ENCODE measurements at regions not wholly inside any gene's neighbourhood (a gene's known extent, or its start where the extent isn't known, plus 50 kb on each side); places are given as distances from the start of the nearest gene placed in this dataset.
"Not testable (repeated sequence)": the region's sequence is repeated elsewhere in the genome, so short reads cannot be mapped to it uniquely, and the experiment has no call there.

GRCh38 chr3:88747145-88747544 is 360.3 kb upstream of the EPHA3 start:
- H3K56ac ChIP-seq (replicated peaks; ENCODE audit: insufficient read length, low read depth, low read length); H2BK20ac ChIP-seq (ENCODE audit: low read length); H2AK5ac ChIP-seq (ENCODE audit: low read depth, low read length); H3K4me2 ChIP-seq (ENCODE audit: insufficient read depth in 1 of 2, low read depth in 2 of 2, low read length in 2 of 2); H3K14ac ChIP-seq (ENCODE audit: insufficient read length); H3K27me3 ChIP-seq (replicated peaks in 1 of 4; ENCODE audit: control insufficient read depth in 3 of 4, extremely low read depth in 1 of 4, insufficient read depth in 3 of 4, low read length in 3 of 4); H3K79me1 ChIP-seq (ENCODE audit: low read depth, low read length); H4K5ac ChIP-seq (ENCODE audit: insufficient read length, low read depth, low read length); H2BK15ac ChIP-seq (ENCODE audit: low read length); FAIRE-seq; H2AFZ ChIP-seq (ENCODE audit: low read length); CTCF ChIA-PET (ENCODE audit: partially characterized antibody); H4K20me1 ChIP-seq (replicated peaks in 1 of 2; ENCODE audit: control insufficient read depth in 1 of 2, insufficient read depth in 2 of 2, low read length in 2 of 2); H4K8ac ChIP-seq (ENCODE audit: extremely low read depth, insufficient read depth, low read length); H3K27ac ChIP-seq (ENCODE audit: low read depth, low read length); H3K4me3 ChIP-seq (ENCODE audit: extremely low read depth in 1 of 4, insufficient read depth in 2 of 4, low read depth in 3 of 4, low read length in 4 of 4); H2BK120ac ChIP-seq (replicated peaks; ENCODE audit: low read depth, low read length); H3K18ac ChIP-seq (ENCODE audit: extremely low read depth, low read length); H3K4ac ChIP-seq (replicated peaks; ENCODE audit: insufficient read length, low read depth, low read length); H3K9ac ChIP-seq (replicated peaks in 1 of 4; ENCODE audit: extremely low read depth in 1 of 4, low read depth in 3 of 4, low read length in 3 of 4); DNase-seq (ENCODE audit: low read depth in 1 of 2, low spot score in 2 of 2); H3K79me2 ChIP-seq (ENCODE audit: control insufficient read depth in 1 of 2, insufficient read depth in 2 of 2, low read length in 2 of 2); H3K4me1 ChIP-seq (replicated peaks in 1 of 4; ENCODE audit: control insufficient read depth in 3 of 4, insufficient read depth in 4 of 4, low read length in 3 of 4); POLR2A ChIA-PET (ENCODE audit: partially characterized antibody); H3K36me3 ChIP-seq (ENCODE audit: control insufficient read depth in 2 of 4, insufficient read depth in 4 of 4, low read length in 3 of 4); H3K9me3 ChIP-seq (ENCODE audit: insufficient read depth in 2 of 2, low read depth in 1 of 2, low read length in 1 of 2); H2BK5ac ChIP-seq (ENCODE audit: low read depth, low read length); H2BK12ac ChIP-seq (ENCODE audit: low read depth, low read length); H3K23ac ChIP-seq (ENCODE audit: insufficient read length); H4K91ac ChIP-seq (replicated peaks; ENCODE audit: insufficient read length, low read length); H3K23me2 ChIP-seq (ENCODE audit: low read depth, low read length): not testable (repeated sequence)
- WGBS, 2 experiments (ENCODE audit: extremely low coverage in 1 of 2, insufficient coverage in 1 of 2, insufficient read length in 1 of 2, insufficient replicate concordance in 2 of 2, low coverage in 1 of 2, low lambda C conversion rate in 2 of 2, missing lambda C conversion rate in 1 of 2), result 93% methylated on average over 6 of the region's 6 CpGs; no CpG with 5 or more reads in 1 of the 2 experiments

Measured in H1 (cell line).